DMS53 treated with DMSO at 0.1 percent for 48 hours (cell line): ENCODE measurements at regions not wholly inside any gene's neighbourhood (a gene's known extent, or its start where the extent isn't known, plus 50 kb on each side); places are given as distances from the start of the nearest gene placed in this dataset.

Source experiments
- DNase-seq: peaks from one replicate; lab custom pipeline; 2025; ENCODE audit not compliant: unreplicated experiment; lab: John Stamatoyannopoulos, UW

DNA sequence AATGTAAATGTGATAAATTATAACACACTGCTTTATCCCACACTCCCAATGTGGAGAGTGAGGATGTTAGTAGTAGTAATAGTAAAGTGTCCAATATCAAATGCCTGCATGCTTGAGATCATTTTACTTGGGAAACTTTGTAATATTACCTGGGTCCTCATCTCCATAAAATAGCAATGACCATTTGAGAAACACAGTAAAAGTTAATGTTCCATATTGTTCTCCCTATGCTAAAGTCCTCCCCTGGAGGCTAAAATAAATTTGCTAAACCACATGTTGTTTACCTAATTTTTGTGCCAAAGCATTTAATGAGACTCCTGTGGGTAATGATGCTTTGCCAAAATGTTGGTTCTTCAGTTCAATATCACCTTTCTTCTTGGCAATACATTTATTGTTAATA is 291.2 kb downstream of the CDH10 start:
- no peak for DNase-seq

DNA sequence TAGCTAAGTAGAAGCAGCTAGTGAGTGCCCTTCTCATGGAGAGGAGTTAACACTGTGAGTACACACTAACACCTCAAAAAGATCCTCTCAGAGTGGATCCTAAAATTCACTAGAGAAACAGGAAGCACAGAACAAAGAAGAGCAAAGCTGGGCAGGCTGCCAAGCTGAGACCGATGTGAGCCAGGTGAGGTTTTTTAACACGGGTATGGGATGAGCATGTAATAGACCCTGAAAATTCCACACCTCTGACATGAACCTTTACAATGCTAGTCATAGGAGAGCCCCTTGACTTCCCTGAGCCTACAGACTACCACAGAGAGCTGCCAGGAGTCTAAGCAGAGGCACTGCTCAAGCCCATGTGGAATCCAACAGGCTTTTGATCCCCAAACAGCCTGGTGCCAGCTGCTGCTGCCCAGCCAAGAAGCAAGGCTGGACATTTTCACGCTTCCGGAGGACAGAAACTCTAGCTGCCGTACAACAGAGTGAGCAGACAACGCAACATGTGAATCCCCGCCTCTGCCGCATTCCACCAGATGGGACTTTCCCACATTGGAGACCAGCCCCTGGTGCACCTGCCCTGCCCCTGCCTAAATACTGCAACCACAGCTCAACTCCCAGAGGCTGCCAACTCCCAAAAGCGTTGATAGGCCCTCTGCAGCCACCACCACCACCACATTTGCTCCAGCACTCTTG is 280.8 kb downstream of the CDH10 start:
- DNase-seq: peak; percentile 69

DNA sequence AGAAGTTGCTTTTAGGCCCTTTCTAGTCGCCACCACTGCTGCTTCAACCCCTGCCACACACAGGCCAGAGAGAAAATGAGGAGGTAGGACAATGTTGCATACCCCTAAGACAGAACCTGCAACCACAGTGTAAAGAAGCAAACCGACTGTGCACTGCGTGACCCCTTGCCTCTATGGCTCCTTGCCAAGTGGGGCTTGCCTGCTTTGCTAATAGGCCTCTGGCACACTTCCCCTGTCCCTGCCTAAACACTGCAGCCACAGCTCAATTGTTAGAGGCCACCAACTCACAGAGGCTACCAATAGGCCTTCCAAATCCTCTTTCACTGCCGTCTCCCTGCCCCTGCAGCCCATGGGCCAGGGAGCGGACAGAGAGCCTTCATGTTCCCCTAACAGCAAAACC is 280.1 kb downstream of the CDH10 start:
- DNase-seq: no peak

DNA sequence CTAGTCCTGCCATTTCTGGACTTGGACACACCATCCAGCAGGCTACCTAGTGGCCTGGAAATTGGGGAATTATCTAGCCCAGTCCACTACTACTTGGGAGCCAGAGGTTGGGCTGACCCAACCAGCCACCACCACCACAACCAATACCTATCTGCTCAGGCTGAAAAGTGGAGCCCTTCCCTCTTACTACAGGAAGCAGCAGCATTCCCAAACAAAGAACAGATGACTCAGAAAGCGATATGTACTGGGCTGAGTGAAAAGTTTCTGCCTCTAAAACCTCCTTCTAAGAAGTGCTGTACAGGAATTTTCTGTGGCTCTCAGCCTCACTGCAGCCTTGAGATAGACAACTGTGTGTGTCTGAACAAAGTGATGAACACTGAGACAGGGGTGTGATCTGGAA is 279.4 kb downstream of the CDH10 start:
- no peak for DNase-seq

DNA sequence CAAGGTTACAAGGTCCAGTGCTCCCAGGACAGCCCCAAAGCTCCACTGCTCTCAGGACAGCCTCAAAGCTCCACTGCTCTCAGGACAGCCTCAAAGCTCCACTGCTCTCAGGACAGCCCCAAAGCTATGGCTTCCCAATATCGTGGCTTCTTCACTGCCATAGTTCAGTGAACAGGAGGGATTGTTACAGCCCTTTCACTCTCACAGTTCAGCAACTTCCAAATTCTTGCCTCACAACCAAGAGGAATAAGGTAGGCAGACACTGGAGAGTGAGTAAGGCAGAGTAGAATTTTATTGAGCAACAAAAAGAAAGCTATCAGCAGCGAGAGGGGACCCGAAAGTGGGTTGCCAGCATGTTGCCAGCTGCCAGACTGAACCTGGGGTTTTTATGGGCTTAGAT is 277.6 kb downstream of the CDH10 start:
- no peak for DNase-seq

DNA sequence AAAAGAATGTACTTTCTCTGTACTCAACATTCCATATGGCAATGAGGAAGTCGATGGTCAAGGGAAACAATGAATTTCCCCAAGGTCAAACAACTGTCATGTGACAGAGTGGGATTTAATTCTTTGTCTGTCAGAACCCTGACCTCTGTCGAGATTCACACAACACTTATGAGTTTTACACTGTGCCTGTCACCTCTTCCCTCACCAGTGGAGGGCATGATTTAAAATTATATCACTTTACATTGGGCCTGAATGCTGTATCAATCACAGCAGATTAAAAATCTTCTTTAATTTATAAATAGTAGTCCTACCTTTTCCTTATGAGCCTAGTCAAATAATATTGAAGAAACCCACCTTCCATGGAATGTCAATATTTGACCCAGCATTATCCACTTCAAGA is 276.7 kb downstream of the CDH10 start:
- no peak for DNase-seq

DNA sequence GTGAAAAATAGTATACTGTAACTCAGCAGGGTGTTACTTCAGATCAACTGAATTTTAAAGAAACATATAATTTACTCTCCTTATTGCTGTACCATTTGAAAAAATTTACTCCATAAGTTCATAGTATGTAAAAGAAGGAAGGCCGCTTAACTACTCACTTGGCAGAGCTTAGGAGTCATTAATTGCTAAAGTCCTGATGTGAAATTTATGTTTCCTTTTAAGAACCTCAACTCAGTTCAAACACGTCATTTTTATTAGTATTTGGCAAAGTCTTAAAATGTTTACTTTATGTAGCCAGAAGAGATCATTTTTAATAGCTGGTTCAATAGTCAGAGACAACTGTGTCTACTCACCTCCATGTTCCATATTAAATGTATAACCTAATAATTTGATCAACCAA is 268.6 kb downstream of the CDH10 start:
- DNase-seq: no peak

DNA sequence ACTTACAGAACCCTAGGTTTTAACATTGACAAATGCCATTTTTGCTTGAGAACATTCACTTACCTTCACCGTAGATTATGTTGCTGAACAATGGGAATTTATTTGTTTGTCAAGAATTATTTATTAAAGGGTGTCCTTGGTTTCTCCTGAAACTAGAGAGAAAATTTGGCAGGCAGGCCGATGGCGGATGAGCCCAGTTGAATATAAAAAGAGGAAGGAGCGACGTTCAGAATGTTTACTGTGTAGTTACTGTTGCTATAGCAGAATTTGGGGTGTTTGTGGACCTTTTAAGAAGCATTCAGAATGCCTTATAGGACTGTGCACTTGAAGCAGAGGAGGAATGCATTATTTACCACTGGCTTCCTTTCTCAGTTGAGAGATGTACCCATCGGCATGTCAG is 268.2 kb downstream of the CDH10 start:
- no peak for DNase-seq

DNA sequence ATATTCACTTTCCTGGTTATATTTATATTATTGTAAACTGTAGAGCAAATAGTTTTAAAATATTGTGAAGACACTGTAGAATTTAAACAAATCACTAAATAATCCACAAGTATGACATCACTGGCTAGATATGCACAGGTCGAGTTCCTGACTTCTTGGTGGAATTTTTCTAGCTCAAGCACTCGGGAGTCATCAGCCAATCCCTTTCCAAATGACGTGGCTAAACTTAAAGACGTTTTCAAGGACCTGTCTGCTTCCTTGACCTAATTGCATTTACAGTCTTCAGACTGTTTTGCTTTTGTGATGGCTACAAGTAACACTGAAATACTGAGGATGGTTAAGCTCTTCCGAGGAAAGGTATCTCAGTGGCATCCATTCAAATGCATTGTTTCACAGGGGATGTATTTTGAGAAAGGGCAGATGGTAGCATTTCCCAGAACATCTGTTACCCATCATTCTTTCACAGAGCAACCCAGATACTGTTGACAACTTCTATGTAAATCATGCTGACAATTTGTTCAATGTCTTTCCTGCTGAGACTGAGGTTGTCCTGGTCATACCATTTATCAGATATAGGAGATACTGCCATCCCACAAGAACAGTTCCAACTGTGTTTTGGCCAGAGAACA is 262.8 kb downstream of the CDH10 start:
- DNase-seq: no peak

DNA sequence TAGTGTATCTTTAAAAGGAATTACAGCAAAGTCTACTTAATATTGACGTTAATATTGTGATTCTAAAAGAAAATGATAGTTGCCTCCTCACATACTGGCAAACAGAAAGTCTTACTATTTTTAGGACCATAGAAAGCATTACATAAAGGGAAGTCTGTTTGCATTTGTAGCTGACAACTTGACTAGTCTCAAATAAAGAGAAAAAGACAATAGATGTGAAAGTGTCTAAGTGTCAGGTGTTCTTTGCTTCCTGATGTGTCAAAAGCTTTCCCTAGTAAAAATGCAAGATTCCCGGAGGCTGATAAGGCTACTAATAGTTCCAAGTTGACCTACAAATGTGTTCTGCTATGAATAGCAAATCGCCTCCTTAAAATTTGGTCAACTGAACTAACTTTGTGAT is 259.7 kb downstream of the CDH10 start:
- DNase-seq: peak; percentile 20

DNA sequence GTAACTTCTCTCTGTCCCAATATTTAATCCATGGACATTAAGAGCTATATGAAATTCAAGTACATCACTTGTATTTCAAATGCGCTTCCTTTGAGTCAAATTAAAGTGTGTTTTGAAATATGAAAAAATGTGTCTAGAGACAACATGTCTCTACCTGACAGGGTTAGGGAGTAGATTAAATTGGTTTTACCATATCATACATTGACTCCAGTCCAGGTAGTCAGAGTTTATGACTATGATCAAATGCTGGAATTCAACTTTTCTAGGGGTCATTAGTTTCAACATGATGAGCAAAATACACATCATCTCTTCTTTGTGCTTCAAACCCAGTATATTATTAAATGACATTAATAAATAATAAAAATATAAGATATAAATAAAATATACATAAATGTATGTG is 259.2 kb downstream of the CDH10 start:
- DNase-seq: no peak

DNA sequence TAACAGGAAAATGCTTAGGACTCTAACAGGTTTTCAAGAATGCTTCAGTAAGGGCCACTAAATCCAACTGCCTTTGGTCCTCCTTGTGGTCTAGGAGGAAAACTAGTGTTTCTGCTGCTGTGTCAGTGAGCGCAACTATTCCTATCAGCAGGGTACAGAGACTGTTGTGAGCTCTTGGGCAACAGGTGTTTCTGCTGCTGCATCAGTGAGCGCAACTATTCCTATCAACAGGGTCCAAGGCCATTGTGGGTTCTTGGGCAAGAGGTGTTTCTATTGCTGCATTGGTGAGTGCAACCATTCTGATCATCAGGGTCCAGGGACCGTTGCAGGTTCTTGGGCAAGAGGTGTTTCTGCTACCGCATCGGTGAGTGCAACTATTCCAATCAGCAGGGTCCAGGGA is 256.3 kb downstream of the CDH10 start:
- no peak for DNase-seq

DNA sequence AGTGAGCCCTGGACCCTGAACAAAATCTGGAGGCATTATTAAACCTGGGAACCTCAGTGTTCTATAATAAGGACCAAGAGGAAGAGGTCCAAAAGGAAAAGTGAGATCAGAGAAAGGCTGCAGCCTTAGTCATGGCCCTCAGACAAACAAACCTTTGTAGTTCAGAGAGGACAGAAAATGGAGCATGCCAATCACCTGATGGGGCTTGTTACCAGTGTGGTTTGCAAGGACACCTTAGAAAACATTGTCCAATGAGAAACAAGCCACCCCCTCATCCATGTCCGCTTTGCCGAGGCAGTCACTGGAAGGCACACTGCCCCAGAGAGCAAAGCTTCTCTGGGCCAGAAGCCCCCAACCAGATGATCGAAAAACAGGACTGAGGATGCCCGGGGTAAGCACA is 254.8 kb downstream of the CDH10 start:
- no peak for DNase-seq

DNA sequence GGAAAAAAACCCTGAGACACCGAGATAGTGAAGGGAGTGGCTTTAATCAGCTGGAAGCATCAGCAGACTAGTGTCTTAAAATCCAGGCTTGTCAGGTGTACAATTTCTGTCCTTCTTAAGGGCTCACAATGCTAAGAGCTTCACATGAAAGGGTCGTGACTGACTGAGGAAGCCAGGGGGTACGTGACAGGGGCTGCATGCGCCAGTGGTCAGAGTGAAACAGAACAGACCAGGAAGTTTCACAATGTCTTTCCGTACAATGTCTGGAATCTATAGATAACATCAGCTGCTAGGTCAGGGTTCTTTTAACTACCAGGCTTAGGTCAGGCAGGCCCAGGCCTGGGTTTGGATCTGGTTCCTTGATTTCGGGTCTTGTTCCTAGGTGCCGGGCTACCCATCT is 253.0 kb downstream of the CDH10 start:
- DNase-seq: no peak

DNA sequence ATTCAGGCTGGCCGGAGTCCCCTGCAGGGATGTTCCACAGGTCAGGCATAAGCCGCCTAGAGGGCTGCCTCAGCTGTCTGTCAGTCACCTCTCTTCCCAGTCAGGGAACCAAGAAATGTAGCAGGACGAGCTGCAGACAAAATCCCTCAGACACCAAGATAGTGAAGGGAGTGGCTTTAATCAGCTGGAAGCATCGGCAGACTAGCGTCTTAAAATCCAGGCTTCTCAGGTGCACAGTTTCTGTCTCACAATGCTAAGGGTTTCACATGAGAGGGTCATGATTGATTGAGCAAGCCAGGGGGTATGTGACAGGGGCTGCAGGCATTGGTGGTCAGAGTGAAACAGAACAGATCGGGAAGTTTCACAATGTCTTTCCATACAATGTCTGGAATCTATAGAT is 247.2 kb downstream of the CDH10 start:
- no peak for DNase-seq

DNA sequence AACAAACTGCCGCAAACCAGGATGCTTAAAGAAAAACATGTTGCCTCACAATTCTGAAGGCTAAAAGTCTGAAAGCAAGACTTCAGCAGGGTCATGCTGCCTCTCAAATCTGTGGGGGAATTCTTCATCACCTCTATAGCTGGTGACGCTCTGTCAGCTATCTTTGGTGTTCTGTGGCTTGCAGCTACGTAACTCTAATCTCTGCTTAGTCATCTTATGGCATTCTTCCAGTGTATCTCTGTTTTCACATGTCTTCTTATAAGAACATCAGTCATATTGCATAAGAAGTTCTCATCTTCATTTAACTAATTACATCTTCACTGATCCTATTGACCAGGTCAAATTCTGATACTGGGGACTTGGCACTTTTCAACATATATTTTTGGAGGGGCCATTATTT is 243.0 kb downstream of the CDH10 start:
- DNase-seq: no peak

DNA sequence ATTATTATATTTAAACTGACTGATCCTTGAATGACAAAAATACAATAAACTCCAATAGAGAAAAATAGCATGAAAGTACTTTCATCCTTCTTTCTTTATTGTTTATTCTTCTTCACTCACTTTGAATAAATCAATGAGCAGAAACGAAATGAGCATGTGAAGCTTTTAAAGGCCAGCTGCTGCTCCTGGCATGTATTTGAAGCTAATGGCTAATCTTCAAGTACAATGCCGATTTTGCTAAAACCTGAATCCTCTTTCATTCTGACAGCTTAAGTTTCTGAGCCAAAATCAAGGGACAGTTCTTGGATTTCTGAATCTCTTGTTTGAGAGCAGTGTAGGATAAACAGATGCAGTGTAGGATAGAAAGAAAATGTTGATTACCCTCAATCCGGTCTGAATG is 237.3 kb downstream of the CDH10 start:
- DNase-seq: no peak

DNA sequence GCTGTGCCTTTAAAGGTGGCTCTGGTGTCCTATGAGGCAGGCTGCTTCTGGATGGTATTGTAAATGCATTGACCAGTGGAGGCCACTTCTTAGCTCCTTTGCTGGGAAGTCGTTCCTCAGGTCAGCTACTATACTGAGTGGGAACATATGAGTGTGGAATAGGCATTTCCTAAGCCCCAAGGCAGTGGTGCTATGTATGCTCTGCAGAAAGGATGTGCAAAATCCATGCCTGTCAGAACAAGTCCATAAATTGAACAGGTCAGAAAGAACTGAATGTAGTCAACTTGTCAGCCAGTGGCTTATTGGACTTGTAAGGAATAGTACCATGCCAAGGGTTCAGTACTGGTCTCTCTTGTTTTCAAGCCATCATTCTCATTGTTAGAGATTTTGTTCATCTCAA is 216.4 kb downstream of the CDH10 start:
- DNase-seq: no peak

DNA sequence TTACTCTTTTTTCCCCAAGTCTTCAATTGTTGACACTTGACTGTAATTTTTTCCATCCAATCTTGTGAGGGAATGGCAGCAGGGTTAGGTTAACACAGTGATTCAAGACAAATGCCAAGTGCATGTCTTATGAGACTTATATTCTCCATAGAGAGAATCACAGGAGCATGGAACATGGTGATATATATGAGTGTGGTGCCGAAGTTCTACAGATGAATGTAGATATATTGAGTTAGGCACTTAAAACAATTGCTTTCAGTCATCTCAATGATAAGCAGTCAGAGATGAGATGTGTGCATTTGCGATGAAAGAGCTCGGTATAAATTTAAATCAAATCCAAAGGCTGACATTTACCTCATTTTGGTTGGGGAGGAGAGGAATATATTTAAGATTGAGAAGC is 211.2 kb downstream of the CDH10 start:
- no peak for DNase-seq
